ENCODE measurements at regions not wholly inside any gene's neighbourhood (a gene's known extent, or its start where the extent isn't known, plus 50 kb on each side); places are given as distances from the start of the nearest gene placed in this dataset.
"Not testable (repeated sequence)": the region's sequence is repeated elsewhere in the genome, so short reads cannot be mapped to it uniquely, and the experiment has no call there.

DNA sequence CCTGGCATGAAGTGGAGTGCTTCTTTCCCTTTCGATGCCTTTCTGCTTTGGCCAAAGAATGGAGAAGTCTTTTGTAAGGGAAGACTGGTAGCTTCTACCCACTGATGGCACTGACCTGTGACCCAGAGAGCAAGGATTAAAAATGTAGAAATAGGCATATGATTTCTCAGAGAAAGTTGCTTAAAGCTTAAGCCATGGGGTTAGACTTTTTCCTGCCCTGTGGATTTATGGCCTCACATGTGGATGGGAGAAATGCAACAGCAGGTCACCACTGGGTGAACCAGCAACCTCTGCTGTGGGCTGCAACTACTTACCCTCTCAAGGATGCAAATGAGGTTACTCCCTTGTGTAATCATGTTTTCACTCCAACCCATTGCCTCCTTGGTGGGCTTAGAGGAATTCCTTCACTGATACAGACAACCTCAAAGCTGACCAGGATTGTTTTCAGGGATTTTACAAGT is 86.7 kb upstream of the CDC42EP3 start:
- DNase-seq (ENCODE audit: low read depth in 3 of 3): not testable (repeated sequence)

DNA sequence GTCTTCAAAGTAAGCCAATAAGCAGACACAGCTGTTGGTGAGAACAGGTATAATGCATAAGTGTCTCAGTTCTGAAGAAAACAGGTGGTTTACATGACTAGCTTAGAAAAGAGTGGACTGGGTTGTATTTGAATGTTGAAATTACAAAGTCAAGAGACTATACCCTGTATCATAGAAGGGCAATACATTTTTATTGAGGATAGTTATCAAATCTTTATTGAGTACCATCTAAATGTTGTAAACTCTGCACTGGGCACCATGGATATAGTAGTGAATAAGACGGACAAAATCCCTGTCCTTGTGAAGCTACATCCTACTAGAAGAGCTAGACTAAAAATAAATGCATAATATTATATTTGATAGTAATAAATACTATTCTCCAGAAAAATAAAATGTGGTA is 88.5 kb upstream of the CDC42EP3 start:
- DNase-seq (ENCODE audit: low read depth in 3 of 3): not testable (repeated sequence)

DNA sequence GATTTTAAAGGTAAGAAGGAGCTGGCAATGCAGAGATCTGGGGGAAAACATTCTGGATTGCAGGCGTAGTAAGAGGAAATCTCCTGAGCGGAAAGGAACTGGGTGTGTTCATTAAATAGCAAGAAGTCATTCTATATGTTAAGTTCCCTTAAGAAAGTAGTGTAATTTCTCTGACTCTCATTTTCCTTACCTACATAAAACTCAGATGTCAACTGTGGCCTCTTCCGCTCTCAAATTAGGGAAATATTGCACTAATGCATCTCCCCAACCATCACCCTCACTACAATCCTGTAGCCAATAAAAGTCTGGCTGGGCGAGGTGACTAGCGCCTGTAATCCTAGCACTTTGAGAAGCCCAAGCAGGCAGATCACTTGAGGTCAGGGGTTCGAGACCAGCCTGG is 89.0 kb upstream of the CDC42EP3 start:
- no peak for DNase-seq (ENCODE audit: low read depth in 3 of 3)

DNA sequence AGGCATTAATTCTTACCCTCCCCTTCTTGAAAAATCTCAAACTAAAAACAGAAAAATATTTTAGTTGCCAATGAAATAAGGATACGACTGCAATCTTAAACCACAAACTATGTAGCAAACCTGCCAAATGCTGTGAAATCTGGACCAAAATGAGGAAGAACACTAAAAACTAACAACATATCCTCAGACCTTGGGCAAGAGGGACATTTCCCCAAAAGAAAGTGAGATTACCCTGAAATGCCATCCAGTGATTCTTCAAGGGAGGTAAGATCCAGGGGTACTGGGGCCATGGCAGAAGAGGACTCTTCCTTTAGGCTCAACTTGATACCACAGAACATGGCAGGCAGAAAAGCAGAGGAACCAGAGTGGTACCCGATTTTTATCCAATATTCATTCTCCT is 90.8 kb upstream of the CDC42EP3 start:
- DNase-seq (ENCODE audit: low read depth in 3 of 3): not testable (repeated sequence)

DNA sequence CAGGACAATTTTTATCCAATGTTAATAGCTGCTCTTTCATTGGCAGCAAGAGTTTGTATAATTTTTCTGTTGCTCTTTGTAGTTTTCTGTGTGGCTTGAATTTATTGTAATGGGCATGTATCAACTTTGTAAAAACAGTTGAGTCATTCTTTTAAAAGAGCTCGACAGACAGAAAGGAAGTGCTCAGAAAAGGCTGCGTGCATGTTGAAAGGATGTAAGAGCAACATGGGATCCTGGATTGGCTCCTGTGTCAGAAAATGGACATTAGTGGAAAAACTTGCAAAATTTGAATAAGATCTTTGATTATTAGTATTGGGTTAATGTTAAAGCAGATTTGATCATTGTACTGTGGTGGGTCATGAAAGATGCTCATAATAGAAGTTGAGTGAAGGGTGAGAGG is 93.3 kb upstream of the CDC42EP3 start:
- no peak for DNase-seq (ENCODE audit: low read depth in 3 of 3)

DNA sequence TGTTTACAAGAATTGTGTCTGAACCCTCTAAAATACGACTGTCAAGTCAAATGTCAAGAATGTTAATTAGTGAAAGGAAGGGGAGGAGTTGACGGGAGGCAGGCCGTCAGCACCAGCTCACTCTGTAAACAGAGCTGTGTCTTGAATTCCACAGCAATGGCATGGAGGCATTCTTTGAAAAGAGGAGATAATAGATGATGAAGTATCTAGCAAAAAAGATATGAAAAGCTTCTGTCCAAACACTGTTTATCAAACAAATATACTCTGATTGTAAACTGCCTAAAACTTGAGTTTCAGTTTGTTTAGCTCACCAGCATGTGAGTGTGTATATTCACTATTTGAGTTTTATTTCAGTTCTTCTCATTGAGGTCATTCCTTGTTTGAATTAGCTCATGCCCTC is 94.7 kb upstream of the CDC42EP3 start:
- no peak for DNase-seq (ENCODE audit: low read depth in 3 of 3)

DNA sequence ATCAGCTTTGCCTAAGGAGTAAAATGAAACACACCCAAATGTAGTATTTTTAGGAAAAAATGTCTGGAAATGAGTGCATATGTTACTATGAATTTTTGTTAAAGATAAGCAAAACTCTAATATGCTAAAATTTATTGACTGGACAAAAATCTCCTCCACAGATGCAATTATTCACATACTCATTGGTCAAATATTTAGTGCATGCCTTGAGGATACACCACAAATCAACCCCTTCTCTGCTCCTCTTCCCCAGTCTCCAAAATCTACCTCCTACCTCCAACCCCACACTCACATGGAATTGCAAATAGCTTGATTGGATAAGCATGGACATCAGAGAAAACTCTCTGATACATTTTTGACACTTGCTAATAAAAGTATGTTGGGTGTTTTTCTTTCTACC is 95.6 kb upstream of the CDC42EP3 start:
- no peak for DNase-seq (ENCODE audit: low read depth in 3 of 3)

DNA sequence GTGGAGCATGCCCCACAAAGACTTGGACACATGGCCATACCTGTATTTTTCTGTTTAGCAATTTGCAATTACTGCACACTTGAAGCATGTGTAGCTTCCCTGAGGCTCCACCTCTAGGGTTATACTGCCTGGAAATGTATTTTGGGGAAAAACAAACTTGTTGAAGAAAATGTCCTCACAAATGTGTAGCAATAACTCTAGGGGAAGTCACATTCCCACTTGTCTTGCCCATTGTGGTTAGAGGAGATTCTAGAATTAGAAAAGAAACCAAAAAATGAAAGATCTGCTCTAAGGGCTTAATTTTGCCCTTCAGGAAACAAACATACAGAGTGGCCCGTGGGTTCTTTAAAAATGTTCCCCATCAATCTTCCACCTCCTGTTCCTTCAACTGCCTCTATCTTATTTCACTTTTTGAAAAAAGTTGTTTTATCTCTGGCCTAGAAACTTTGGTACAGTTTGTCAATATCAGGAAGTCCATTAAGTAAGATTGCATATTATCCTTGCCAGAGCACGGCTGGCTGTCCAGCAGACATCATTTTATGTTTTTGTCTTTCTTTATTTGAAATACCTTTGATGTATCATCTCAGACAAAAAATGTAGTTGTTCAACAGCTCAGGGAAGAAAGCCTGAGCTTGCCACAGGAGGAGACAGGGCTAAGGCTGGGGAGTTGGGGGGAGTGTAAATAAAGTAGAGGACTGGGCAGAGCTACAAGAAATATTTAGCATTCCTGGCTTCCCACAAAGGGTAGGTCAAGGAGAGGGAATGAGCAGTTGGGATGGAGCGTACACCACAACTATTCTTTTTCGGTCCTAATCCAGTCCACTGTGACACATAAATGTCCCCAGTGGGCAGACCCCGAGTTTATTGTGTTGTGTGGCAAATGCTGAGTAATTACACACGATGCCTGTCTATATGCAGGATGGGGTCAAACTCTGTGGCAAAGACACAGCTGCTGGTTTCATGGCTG is 96.8 kb upstream of the CDC42EP3 start:
- DNase-seq (ENCODE audit: low read depth in 3 of 3): no peak

DNA sequence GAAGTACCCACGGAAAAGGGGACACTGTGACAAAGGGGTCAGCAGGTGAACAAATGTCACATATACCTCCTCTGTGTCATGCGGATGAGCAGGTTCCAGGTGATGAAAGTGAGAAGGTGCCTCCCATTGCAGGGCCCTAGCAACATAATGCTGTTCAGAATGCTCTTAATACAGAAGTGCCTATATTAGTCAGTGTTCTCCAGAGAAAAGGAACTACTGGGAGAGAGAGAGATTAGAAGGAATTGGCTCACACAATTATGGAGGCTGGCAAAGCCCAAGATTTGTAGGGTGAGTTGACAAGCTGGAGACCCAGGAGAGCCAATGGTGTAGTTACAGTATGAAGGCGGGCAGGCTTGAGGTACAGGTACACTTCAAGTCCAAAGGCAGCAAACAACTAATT is 98.1 kb upstream of the CDC42EP3 start:
- no peak for DNase-seq (ENCODE audit: low read depth in 3 of 3)

DNA sequence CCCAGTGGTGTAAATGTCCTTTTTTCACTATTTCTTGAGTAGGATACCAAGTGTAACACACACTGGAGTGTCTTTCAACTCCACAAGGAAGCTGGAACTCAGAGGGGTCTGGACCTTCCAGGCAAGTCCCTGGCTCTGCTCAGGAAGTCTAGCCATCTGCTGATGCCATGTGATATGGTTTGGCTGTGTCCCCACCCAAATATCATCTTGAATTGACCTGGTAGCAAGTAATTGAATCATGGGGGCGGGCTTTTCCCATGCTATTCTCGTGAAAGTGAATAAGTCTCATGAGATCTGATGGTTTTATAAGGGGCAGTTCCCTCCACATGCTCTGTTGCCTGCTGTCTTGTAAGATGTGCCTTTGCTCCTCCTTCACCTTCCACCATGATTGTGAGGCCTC is 99.4 kb upstream of the CDC42EP3 start:
- no peak for DNase-seq (ENCODE audit: low read depth in 3 of 3)

DNA sequence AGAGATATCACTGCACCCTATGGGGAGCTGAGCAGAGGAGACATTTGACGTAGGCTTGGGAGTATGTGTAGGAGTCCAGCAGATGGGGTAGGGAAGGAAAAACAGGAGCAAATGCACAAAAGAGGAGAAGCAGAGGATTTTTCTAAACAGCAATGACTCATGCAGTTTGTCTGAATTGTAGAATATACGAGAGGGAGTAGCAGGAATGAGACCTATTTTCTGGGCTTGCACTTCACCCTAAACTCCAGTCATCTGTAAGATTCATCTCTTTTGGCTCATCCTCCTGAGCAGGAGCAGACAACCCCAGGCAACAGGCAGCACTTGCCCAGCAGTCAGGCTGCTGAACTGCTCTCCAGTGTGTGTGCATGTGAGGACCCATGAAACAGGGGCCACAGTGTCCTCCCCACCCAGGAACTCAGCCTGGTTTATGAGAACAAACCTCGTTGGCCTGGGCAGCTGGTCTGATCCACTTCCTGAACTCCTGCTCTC is 100.2 kb upstream of the CDC42EP3 start:
- no peak for DNase-seq (ENCODE audit: low read depth in 3 of 3)

DNA sequence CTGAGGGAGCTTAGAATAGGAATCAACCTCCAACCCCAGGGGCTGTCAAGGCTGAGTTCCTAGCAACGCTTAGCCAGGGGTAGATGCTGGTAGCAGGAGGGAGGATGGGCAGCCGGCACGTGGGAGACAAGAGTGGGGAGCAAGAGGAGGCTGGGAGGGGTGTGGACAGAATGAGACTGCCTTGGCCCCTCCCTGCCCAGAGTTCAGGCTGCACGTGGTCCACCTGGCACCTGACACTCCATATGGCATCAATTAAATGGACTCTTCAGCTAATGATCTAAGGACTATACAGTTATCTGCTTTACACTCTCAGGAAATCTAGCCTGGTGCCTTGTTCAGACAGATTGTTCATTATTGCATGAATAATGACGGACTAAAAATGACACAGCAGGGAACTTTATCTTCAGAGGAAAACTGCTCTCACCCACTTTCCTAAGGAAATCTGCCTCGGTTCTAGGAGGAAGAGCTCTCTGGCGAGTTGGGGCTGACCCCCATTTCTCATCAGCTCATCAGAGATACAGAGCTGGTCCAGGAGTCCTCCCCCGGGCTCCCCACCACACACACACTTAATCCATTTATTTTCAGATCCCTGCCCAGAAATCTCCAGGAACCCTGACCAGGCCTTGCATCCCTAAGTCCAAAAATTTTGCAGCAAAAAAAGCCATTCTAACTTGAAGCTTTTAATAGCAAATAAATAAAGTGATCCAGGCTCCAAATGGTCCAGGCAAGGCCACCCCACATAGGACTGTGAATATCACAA is 102.1 kb upstream of the CDC42EP3 start:
- DNase-seq (ENCODE audit: low read depth in 3 of 3): no peak

DNA sequence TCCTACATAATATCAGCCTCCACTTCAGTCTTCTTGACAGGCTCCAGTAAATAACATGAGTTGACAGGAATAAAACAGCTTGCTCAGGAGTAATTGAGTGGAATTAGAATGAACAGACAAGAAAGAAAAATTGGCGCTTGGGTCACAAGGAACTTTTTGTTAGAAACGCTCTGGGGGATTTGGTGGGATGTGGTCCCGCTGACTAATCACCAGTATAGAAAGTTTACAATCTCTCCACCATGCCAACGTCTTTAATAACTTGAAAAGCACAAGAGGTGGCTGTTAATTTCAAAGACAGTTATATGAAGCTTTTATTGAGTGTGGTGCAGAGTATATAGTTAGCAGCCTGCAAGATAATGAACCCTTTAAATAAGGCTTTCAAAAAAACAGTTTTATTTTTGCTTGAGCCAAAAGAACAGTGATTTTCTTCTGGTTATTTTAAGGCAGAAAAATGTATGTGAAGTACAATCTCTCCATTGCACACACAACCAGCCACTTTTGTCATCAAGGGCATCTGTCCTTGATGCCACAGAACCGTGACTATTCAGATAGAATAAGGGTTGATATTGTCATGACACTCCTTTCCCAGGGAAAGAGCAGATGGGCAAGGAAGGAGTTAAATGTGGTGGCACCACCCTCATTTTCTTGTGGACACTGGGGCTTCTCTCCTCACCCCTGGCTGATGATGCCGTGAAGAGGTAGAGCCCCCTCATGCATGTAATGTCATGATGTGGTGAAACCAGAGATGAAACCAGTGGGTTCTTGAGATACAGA is 102.9 kb upstream of the CDC42EP3 start:
- DNase-seq (ENCODE audit: low read depth in 3 of 3): not testable (repeated sequence)

DNA sequence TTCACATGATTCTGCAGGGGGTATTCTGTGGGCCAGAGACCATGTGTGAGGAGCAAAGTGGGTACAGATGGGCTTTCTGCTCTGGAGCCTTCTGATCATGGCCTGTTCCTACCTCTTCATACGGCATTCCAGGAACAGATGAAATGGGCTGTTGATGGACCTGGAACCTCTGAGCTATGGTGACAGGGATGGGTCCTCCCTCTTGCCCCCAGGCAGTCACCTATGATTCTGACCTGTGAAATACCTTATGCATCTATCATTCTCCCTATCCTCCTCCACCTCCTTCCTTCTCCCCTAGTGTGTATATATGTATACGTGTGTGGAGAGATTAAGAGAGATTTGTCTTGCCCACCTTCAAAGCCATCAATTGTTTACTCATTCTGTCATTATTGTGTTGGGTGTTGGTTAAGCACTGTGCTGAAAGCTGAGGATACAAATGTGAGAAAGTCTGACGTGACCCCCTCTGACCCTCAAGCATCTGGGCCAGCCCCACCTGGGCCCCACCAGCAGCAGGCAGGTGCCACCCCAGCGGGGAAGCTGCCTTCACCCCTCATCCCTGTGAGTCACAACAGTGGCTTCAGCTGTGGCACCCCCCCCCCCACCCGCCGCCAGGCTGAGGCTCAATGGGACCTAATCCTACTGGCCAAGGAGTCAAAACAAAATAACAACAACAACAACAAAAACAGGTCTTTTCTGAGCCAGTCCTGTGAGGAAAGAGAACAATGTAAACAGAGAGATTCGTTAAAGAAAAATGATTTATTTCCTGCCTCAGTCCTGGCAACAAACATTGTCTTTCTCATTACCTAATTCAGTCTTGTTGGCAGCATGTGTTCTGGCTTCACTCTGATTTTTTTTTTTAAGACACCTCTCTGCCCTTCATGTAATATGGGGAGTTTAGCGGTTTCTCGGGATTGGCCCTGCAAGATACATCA is 103.8 kb upstream of the CDC42EP3 start:
- no peak for DNase-seq (ENCODE audit: low read depth in 3 of 3)

DNA sequence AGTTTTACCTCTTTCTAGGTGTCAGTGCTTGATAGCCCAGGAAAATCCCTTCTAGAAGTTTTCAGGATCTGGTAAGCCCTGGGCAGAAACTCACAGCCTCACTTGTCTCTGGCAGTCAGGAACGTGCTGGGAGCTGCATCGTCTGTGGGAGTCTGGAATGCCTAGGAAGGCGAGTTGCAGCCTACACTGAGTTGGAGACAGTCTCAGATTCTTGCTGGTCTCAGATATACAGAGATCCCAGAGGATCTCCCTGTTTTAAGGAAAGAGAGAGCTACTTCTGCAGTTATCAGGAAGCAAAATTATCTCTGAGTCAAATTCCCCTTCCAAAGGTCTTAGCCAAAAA is 104.4 kb upstream of the CDC42EP3 start:
- no peak for DNase-seq (ENCODE audit: low read depth in 3 of 3)

DNA sequence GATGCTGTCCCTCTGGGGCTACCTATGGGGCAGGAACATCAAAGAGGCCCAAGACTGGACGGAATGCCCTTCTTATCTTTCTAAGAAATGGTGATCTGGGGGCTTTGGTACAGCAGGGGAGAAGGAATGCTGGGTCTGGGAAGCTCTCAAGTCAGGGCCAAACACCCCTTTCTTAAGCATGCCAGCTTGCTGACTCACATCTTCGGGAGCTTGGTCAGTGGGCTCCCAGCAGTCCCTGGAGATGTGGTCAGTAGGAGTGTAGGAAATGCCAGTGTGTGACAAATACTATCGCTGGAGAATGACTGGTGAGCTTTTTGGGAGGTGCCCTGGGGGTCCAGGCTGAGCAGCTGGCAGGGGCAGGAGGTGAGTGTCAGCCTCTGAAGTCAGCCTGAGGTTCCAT is 105.0 kb upstream of the CDC42EP3 start:
- no peak for DNase-seq (ENCODE audit: low read depth in 3 of 3)

DNA sequence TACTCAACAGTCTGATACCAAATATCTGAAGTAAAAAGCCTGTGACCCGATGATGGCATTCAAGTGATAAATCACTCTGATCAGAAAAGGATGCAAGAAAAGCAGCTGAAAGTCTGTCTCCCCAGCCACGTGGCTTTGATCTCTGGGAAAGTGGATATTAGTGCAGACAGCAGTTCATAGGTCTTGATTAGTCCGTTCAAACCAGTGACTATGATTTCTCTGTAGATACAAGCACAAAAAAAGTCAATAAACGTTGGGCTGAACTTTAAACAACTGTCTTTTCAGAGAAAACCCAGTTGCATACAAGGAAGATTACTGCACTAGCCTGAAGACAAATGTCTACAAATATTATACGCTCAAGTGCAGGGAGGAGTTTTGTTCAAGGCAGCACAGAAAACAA is 107.7 kb upstream of the CDC42EP3 start:
- no peak for DNase-seq (ENCODE audit: low read depth in 3 of 3)

DNA sequence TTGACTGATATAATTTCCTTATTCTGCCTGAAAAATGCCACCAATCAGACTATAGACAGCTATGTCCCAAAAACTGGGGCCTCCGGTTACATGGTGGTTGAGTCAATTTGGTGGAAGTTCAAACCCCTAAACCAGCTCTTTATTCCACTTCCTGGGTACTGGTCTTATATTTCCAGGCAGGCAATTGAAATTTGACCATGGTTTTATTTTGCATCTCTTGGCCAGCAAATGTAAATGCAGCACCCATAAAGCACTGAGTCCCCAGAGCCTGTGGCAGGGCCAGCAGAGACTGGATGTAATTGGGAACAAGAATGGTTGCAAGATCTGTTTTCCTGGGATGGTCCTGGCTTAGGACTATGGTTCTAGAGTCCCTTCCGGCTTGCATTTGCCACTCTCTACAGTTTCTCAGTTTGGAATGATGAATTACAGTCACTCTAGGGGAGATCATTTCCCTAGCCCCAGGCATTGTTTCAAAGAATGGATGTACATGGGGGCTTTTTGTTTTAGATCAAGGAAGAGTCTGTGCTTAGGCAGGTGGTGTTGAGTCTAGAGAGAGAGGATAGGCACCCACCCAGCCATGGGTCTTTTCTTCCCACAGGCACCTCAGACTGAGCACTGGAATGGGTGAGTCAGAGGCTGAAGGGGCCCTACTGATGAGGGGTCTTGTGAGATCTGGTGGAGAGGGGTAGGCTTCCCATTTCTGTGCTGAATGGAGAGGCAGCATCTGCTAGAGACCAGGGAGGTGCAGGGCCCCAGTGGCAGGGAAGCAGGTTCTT is 108.4 kb upstream of the CDC42EP3 start:
- DNase-seq (ENCODE audit: low read depth in 3 of 3): no peak

DNA sequence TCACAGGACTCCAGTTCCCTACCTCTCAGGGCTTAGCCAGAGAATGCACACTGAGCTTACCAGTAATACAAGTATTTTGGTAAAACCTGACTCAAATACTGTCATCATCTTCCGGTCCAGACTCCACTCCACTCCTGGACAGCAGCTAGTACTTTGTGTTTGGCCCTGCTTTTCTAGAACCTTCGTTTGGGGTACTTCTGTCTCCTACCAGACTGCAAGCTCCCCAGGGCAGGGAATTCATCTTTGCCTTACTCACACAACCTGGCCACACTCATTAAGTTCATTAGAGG is 108.9 kb upstream of the CDC42EP3 start:
- no peak for DNase-seq (ENCODE audit: low read depth in 3 of 3)

DNA sequence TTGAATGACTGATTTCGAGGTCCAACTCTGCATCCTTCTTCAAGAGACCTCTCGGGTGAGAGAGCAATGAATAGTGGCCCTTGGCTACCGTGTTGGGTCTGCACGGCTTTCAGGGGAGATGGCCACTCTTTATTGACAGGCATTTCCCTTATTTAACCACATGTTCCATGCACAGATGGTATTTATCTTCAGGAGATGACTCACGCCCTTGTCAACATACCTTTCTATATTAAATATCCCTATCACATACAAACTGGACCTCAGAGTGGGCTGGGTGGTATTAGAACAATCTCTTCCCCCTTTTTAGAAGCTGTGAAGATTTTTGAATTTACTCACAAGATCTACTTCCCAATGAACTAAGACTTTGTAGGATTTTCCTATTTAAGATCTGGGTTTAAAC is 109.6 kb upstream of the CDC42EP3 start:
- DNase-seq (ENCODE audit: low read depth in 3 of 3): no peak
